ENCODE measurements at regions not wholly inside any gene's neighbourhood (a gene's known extent, or its start where the extent isn't known, plus 50 kb on each side); places are given as distances from the start of the nearest gene placed in this dataset.

DNA sequence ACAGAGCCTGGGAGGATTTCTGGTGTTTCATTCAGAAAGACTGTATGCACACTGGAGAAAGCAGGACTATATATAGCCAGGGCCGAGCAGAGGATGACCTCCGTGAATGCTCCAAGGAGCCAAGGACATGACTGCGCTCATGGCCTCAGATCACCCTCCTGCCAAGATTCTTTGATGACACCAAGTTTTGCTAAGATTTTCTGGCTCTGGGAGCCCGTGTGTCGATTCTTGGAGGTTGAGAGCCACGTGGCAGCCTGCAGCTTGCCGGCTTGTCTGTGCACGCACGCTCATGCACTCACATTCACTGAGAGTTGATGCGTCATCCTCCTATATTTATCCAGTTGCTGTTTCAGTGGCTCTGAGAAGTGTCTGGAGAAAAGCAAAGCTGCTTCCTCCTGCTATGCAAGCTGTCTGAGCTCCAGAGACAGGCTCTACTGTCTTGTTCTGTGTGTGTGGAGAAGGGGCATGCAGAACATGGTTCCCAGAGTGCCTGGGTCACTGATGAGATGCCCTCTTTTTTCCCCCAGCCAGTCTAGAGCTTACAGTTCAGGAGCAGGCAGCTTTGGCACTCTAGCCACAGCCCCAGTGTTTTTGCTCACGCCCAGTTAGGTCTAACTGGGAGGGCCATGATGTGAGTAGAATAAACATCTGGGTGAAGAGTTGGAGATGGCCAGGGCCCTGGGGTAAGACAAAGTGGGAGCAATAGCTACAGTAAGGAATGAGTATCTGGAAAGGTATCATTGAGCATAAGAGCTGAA, 64.9 kb upstream of the SCOC start:
- intact Hi-C loops (cut with micrococcal nuclease): no loop called here
- TF ChIP-seq, protein P1, sequence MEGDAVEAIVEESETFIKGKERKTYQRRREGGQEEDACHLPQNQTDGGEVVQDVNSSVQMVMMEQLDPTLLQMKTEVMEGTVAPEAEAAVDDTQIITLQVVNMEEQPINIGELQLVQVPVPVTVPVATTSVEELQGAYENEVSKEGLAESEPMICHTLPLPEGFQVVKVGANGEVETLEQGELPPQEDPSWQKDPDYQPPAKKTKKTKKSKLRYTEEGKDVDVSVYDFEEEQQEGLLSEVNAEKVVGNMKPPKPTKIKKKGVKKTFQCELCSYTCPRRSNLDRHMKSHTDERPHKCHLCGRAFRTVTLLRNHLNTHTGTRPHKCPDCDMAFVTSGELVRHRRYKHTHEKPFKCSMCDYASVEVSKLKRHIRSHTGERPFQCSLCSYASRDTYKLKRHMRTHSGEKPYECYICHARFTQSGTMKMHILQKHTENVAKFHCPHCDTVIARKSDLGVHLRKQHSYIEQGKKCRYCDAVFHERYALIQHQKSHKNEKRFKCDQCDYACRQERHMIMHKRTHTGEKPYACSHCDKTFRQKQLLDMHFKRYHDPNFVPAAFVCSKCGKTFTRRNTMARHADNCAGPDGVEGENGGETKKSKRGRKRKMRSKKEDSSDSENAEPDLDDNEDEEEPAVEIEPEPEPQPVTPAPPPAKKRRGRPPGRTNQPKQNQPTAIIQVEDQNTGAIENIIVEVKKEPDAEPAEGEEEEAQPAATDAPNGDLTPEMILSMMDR (IDR thresholded peaks at IDR 0.05): no peak
- no peaks in the 10 kb centered on the region for H3K4me1 ChIP-seq (ENCODE audit: control insufficient read depth, insufficient read depth, low read length)
- WGBS (ENCODE audit: insufficient coverage): 84% methylated on average over 11 of the region's 11 CpGs
- Mint-ChIP-seq H3K4me3 (no peak overlapping the region), H3K9me3 (no peaks in the 10 kb centered on the region), H3K36me3 (no peaks in the 10 kb centered on the region), H3K27ac (no peak overlapping the region), H3K27me3 (ENCODE audit: low read depth in 2 of 2) (peaks cover 13% of the 10 kb centered on the region in 2 donors), H3K4me1 (no peaks in the 10 kb centered on the region)
- no peaks in the 10 kb centered on the region for H3K9me3 ChIP-seq (ENCODE audit: control insufficient read depth, insufficient read depth, low read length)
- H3K36me3 ChIP-seq (ENCODE audit: control insufficient read depth, insufficient read depth, low read length): no peaks in the 10 kb centered on the region
- ATAC-seq: no peak
- DNase-seq: no peak
- H3K4me3 ChIP-seq (ENCODE audit: low read length): no peak overlapping the region
- no peaks in the 10 kb centered on the region for H3K27me3 ChIP-seq (ENCODE audit: control insufficient read depth, insufficient read depth, low read length)
- H3K27ac ChIP-seq (ENCODE audit: low read length): no peak overlapping the region

DNA sequence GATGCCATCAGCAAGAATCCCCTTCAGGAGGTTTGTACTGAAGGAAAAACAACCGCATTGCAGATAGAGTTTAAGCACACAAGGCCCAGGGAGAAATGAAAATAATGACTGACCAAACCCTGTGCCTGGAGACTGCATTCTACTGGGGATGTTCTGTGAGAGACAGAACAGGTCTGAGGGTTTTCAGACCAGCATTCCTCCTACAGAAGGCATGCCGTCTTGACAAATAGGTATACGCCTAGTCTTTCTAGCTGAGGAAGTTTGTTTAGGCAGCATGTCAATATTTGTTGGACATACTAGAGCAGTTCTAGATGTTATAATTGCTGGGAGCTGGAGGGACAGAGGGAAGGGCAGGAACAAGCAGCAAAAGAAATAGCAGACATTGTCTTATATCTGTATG, 68.4 kb upstream of the SCOC start:
- Mint-ChIP-seq H3K27ac (no peak overlapping the region), H3K4me1 (no peaks in the 10 kb centered on the region)
- TF ChIP-seq, protein P1 (IDR thresholded peaks at IDR 0.05): no peak

GRCh38 chr4:140304346-140304745, 69.1 kb upstream of the SCOC start:
- Mint-ChIP-seq H3K36me3 (no peaks in the 10 kb centered on the region), H3K27me3 (ENCODE audit: low read depth in 2 of 2) (peaks cover 7 to 13% of the 10 kb centered on the region in 2 donors), H3K27ac (no peak overlapping the region), H3K9me3 (no peaks in the 10 kb centered on the region), H3K4me1 (no peaks in the 10 kb centered on the region), H3K4me3 (no peak overlapping the region)
- 95% methylated on average over 2 of the region's 2 CpGs for WGBS (ENCODE audit: insufficient coverage)
- TF ChIP-seq, protein P1 (IDR thresholded peaks at IDR 0.05): no peak
- Histone ChIP-seq H3K27me3 (ENCODE audit: control insufficient read depth, insufficient read depth, low read length) (no peaks in the 10 kb centered on the region), H3K4me3 (ENCODE audit: low read length) (no peak overlapping the region), H3K36me3 (ENCODE audit: control insufficient read depth, insufficient read depth, low read length) (no peaks in the 10 kb centered on the region), H3K4me1 (ENCODE audit: control insufficient read depth, insufficient read depth, low read length) (no peaks in the 10 kb centered on the region), H3K27ac (ENCODE audit: low read length) (no peak overlapping the region), H3K9me3 (ENCODE audit: control insufficient read depth, insufficient read depth, low read length) (no peaks in the 10 kb centered on the region)
- intact Hi-C loops (cut with micrococcal nuclease): no loop called here
- ATAC-seq: no peak
- no peak for DNase-seq

More for the DNA sequence above, 68.4 kb upstream of the SCOC start:
- intact Hi-C loops (cut with micrococcal nuclease): no loop called here
- 92% methylated on average over 3 of the region's 3 CpGs for WGBS (ENCODE audit: insufficient coverage)
- Mint-ChIP-seq H3K4me3 (no peak overlapping the region), H3K9me3 (no peaks in the 10 kb centered on the region), H3K27me3 (ENCODE audit: low read depth in 2 of 2) (peaks cover 10 to 13% of the 10 kb centered on the region in 2 donors), H3K36me3 (no peaks in the 10 kb centered on the region)
- H3K27ac ChIP-seq (ENCODE audit: low read length): no peak overlapping the region
- ATAC-seq (no peak), DNase-seq (no peak)
- H3K4me3 ChIP-seq (ENCODE audit: low read length): no peak overlapping the region
- H3K27me3 ChIP-seq (ENCODE audit: control insufficient read depth, insufficient read depth, low read length): no peaks in the 10 kb centered on the region
- H3K9me3 ChIP-seq (ENCODE audit: control insufficient read depth, insufficient read depth, low read length): no peaks in the 10 kb centered on the region
- no peaks in the 10 kb centered on the region for H3K4me1 ChIP-seq (ENCODE audit: control insufficient read depth, insufficient read depth, low read length)
- no peaks in the 10 kb centered on the region for H3K36me3 ChIP-seq (ENCODE audit: control insufficient read depth, insufficient read depth, low read length)

All from natural killer cell (primary cell).